HG02943 (cell line): ENCODE measurements at regions not wholly inside any gene's neighbourhood (a gene's known extent, or its start where the extent isn't known, plus 50 kb on each side); places are given as distances from the start of the nearest gene placed in this dataset.
"Not testable (repeated sequence)": the region's sequence is repeated elsewhere in the genome, so short reads cannot be mapped to it uniquely, and the experiment has no call there.

Source experiments
- ATAC-seq: cut with Tn5 transposase; IDR thresholded peaks from one replicate; pipeline ENCODE4 v1.9.1; 2021; ENCODE audit warnings: mild to moderate bottlenecking, low read depth, moderate library complexity; ENCODE audit not compliant: unreplicated experiment

- ATAC-seq, result no peak
Observed at GRCh38 chr3:28134792-28135375, 106.5 kb upstream of the CMC1 start.

DNA sequence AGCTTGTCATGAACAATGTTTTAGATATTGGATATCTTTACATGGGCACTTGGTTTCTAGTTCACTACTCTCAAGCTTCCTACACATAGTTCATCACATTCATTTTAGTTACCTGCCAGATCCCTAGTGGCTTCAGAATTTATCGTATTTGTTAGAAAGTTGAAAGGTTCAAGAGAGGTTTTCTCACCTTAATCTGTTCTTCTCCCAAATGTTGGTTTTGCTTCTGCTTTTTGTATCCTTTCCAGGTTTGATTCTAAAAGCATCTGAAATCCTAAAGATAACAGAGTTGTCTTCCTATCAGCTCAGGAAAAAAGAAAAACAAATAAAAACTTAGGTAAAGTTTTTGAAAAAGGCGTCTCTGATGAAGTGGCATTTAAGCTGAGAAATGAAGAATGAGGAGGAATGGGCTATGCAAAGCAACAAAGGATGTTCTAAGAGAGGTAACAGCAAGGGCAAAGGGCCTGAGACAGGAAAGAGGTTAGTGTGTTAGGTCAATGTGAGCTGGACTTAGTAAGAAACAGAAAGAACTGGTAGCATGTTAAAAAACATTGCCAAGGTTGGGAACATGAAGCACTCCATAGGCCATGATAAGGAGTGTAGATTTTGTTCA is 104.7 kb upstream of the CMC1 start:
- ATAC-seq, result no peak

- ATAC-seq, result no peak
Observed at GRCh38 chr3:28138043-28138610, 103.3 kb upstream of the CMC1 start.

DNA sequence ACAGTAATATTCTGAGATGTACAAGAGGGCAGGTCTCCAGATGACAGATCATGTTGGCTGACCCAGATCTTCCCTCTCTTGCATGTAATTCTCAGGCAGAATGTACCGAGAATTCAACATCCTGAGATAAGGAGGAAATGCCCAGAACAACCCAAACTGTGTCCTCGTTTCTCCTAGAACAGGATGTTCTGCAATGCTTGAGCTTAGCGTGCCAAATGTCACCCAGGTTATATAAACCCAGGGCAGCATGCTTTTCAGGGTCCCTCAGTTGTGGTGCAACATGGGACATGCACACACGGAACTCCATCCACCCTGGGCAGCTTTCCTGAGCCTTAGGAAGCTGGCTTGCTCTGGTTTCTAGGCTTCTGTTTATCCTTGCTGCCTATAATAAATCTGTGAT is 102.1 kb upstream of the CMC1 start:
- ATAC-seq, result no peak

DNA sequence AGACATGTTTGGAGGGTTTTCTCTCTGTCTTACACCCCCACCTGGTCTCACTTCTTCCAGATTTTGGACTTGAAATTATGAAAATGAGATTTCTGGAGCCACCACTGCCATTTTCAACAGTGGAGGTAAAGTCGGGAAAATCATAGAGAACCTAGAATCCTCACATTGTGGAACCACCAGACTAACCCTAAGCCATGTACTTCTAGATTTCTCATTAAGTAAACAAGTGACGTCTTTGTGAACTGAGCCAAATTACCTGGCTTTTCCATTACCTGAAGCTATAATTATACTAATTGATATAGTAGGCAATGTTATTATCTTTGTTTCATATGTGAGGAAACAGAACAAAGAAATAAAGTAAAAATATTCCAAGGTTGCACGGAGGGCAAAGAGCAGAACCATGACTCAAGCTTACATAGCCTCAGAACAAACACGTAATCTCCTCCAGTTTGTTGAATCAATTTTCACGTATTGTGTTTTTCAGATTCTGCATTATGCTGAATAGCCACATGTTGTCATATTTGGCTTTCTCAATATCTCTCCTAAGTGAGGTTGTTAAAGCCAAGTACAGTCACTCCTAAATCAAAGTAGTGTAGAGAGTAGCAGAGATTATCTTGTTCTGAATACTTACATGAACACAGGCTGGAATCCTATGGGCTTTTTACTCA is 101.3 kb upstream of the CMC1 start:
- ATAC-seq, result no peak

DNA sequence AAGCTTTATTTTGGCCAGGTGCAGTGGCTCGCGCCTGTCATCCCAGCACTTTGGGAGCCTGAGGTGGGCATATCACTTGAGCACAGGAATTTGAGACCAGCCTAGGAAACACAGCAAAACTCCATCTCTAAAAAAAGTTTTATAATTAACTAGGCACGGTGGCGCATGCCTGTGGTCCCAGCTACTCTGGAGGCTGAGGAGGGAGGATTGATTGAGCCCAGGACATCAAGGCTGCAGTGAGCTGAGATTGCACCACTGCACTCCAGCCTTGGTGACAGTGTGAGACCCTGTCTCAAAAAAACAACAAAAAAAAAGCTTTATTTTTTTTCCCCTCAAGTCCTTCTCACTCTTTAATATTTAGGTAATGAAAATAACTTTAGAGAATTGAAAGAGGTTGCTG is 100.8 kb upstream of the CMC1 start:
- ATAC-seq, result no peak

- no peak for ATAC-seq
Observed at GRCh38 chr3:28149960-28150359, 91.5 kb upstream of the CMC1 start.

- ATAC-seq, result no peak
Observed at GRCh38 chr3:28150465-28151206, 90.8 kb upstream of the CMC1 start.

DNA sequence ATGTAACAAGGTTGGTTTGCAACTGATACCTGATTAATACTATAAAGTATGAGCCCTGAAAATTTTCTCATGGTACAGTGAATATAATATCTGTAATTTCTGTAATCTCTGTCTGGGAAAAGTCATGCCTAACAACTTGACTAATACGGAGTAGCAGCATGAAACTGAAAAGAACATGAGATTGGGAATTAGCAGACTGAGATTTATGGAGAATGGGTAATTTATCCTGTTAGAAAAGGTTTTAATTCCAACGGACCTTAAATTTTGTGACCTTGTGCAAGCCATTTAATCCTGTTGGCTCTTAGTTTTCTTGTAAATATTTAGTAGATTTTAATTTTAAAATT is 90.2 kb upstream of the CMC1 start:
- ATAC-seq, result no peak

DNA sequence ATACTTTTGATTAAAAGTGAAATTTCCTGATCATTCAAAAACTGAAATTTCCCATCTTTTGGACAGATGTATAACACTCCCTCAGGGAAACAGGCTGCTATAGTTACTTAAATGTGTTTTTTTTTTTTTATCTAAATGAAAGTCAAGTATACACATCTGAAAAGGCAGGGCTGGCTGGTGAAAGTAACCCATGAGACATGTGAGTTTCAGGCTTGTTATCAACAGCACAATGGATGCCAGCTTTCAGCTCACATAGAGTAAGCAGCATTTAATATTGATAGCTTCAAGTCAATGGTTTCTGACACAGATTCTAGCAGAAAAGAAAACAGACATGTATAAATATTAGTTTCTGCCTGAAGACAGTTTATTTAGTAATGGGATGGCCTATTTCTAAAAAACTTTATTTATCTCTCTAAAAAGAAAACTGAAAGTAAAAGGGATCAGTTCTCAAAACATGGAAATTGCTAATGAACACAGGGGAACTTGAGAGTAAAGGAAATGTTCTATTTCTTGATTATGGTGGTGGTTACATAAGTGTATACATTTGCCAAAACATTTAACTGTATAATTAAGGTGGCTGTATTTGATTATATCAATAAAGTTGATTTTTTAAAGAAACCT is 89.7 kb upstream of the CMC1 start:
- ATAC-seq, result peak; percentile 79

DNA sequence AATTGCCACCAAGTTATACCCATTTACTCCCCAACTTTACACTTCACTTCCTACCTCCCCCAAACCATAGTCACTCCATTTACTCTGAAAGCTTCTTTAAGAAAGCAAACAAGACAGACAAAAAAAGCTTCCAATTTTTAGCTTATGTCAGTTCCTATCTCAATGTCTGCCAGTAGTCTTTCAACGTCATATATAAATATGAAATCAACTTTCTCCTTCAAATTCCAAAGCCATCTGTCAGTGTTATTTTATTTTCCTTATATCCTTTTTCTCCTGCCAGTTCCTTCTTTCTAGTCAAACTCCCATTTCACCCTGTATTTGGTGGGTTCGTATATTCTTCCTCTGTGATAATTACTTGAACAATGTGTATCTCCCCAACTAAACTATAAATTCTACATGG is 85.8 kb upstream of the CMC1 start:
- no peak for ATAC-seq

DNA sequence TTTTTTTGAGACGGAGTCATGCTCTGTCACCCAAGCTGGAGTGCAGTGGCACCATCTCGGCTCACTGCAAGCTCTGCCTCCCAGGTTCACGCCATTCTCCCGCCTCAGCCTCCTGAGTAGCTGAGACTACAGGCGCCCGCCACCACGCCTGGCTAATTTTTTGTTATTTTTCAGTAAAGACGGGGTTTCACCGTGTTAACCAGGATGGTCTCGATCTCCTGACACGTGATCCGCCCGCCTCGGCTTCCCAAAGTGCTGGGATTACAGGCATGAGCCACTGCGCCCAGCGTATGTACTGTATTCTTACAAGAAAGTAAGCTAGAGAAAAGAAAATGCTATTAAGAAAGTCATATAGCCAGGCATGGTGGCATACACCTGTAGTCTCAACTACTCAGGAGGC is 84.8 kb upstream of the CMC1 start:
- not testable (repeated sequence) for ATAC-seq

DNA sequence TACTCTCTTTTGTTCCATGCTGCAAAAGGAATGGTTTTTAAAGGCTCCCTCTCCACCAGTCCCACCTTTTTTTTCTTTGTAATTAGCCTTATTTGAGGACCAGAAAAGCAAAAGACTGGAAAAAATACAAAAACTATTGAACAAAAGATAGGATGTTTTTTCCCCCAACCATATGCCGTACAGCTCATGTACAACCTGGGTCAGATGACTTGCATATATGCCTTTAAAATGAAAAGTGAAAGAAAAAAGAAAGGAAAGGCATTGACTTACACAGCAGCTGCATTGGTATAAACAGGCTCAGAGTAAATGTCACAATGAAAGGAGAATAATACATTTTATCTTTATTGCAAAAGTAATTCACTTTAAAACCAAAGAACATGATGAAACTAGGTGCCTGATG is 69.5 kb upstream of the CMC1 start:
- no peak for ATAC-seq

- no peak for ATAC-seq
Observed at GRCh38 chr3:28172748-28173147, 68.7 kb upstream of the CMC1 start.

- no peak for ATAC-seq
Observed at GRCh38 chr3:28173836-28174235, 67.6 kb upstream of the CMC1 start.

DNA sequence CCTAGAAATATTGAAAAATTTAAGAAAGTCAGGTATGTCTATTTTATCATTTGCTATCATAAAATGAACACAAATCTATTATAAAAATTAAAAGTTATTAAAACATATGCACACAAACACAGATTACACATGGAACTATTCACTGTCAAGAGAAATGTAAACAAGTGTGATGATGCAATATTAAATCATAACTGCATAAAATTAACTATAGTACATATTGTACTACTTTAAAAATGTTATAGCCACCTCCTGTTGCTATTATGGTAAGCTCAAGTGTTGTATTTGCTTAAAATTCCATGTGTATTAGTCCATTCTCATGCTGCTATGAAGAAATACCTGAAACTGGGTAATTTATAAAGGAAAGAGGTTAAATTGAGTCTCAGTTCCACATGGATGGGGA is 54.7 kb upstream of the CMC1 start:
- ATAC-seq, result no peak

- no peak for ATAC-seq
Observed at GRCh38 chr3:28188686-28189085, 52.7 kb upstream of the CMC1 start.

DNA sequence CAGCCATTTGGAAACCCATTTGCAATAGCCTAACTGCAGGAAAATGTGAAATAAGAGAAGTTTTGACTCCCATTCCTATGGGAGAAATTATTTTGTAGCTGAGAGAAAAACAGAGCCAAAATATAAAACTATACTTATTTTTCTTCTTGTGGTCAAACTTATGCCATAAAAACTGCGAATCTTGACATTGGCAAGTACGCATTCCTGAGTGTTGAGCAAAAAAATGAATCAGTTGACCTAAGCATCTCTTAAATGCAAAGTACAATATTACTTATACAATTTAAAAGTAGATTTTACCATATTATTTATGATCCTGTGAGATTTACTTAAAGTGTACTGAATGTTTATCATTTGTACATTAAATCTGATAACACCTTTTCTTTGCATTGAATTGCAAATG is 50.1 kb upstream of the CMC1 start:
- no peak for ATAC-seq
